Type B pancreatic cell (in vitro differentiated cells): ENCODE measurements at regions not wholly inside any gene's neighbourhood (a gene's known extent, or its start where the extent isn't known, plus 50 kb on each side); places are given as distances from the start of the nearest gene placed in this dataset.

ENCODE experiments used
- DNase-seq: peaks from one replicate; pipeline ENCODE4 v3.0.0; 2021; ENCODE audit warnings: mixed read lengths; ENCODE audit not compliant: unreplicated experiment; ENCODE audit errors: extremely low spot score
- H3K27ac Mint-ChIP-seq: 2 replicates; pipeline ENCODE4 v1.8.0; 2021; ENCODE audit warnings: mild to moderate bottlenecking, mixed read lengths
- H3K27me3 Mint-ChIP-seq: 2 replicates; pipeline ENCODE4 v1.8.0; 2021; ENCODE audit warnings: mixed read lengths
- H3K36me3 Mint-ChIP-seq: 2 replicates; pipeline ENCODE4 v1.8.0; 2021; ENCODE audit warnings: mixed read lengths
- H3K4me1 Mint-ChIP-seq: one replicate; pipeline ENCODE4 v1.8.0; 2021; ENCODE audit warnings: mixed read lengths; ENCODE audit not compliant: unreplicated experiment
- H3K4me3 Mint-ChIP-seq: 2 replicates; pipeline ENCODE4 v1.8.0; 2021; ENCODE audit warnings: mild to moderate bottlenecking, mixed read lengths
- H3K9me3 Mint-ChIP-seq: 2 replicates; pipeline ENCODE4 v1.8.0; 2021; ENCODE audit warnings: mixed read lengths
- CTCF ChIP-seq: fragments of 200-600 bp; sonication (generic); conservative IDR thresholded peaks from 2 replicates; pipeline ENCODE4 v1.5.0; 2021; ENCODE audit warnings: antibody characterized with exemption, mild to moderate bottlenecking

- Mint-ChIP-seq H3K4me3 (no peak overlapping the region), H3K9me3 (no peaks in the 10 kb centered on the region), H3K27ac (no peak overlapping the region), H3K36me3 (no peaks in the 10 kb centered on the region), H3K4me1 (peaks cover 4% of the 10 kb centered on the region), H3K27me3 (no peaks in the 10 kb centered on the region)
- TF ChIP-seq CTCF: no peak
- DNase-seq: no peak
Observed at GRCh38 chr12:71007020-71007419, 86.5 kb upstream of the PTPRR start.

- H3K4me1 Mint-ChIP-seq: peaks cover 4% of the 10 kb centered on the region
- H3K27ac Mint-ChIP-seq: no peak overlapping the region
- DNase-seq: no peak
- H3K4me3 Mint-ChIP-seq: no peak overlapping the region
- no peak for TF ChIP-seq CTCF
- no peaks in the 10 kb centered on the region for H3K36me3 Mint-ChIP-seq
- no peaks in the 10 kb centered on the region for H3K9me3 Mint-ChIP-seq
- no peaks in the 10 kb centered on the region for H3K27me3 Mint-ChIP-seq
Observed at GRCh38 chr12:71005166-71005565, 84.6 kb upstream of the PTPRR start.

- DNase-seq: no peak
- no peaks in the 10 kb centered on the region for H3K27me3 Mint-ChIP-seq
- H3K36me3 Mint-ChIP-seq: no peaks in the 10 kb centered on the region
- no peak overlapping the region for H3K27ac Mint-ChIP-seq
- H3K4me3 Mint-ChIP-seq: no peak overlapping the region
- no peak for TF ChIP-seq CTCF
- H3K9me3 Mint-ChIP-seq: no peaks in the 10 kb centered on the region
- peaks cover 4% of the 10 kb centered on the region for H3K4me1 Mint-ChIP-seq
Observed at GRCh38 chr12:71004578-71004977, 84.0 kb upstream of the PTPRR start.

GRCh38 chr12:71000748-71001147, 80.2 kb upstream of the PTPRR start:
- no peak overlapping the region for H3K4me3 Mint-ChIP-seq
- no peaks in the 10 kb centered on the region for H3K4me1 Mint-ChIP-seq
- H3K36me3 Mint-ChIP-seq: no peaks in the 10 kb centered on the region
- TF ChIP-seq CTCF: no peak
- no peak overlapping the region for H3K27ac Mint-ChIP-seq
- DNase-seq: no peak
- H3K27me3 Mint-ChIP-seq: no peaks in the 10 kb centered on the region
- no peaks in the 10 kb centered on the region for H3K9me3 Mint-ChIP-seq

- TF ChIP-seq CTCF: no peak
- no peak for DNase-seq
- Mint-ChIP-seq H3K36me3 (no peaks in the 10 kb centered on the region), H3K4me3 (no peak overlapping the region), H3K27me3 (no peaks in the 10 kb centered on the region), H3K4me1 (no peaks in the 10 kb centered on the region), H3K9me3 (no peaks in the 10 kb centered on the region), H3K27ac (no peak overlapping the region)
Observed at GRCh38 chr12:71000255-71000654, 79.7 kb upstream of the PTPRR start.

- Mint-ChIP-seq H3K4me1 (no peaks in the 10 kb centered on the region), H3K4me3 (no peak overlapping the region), H3K9me3 (no peaks in the 10 kb centered on the region), H3K27ac (no peak overlapping the region), H3K36me3 (no peaks in the 10 kb centered on the region), H3K27me3 (no peaks in the 10 kb centered on the region)
- DNase-seq: no peak
- TF ChIP-seq CTCF: no peak
Observed at GRCh38 chr12:70994217-70994788, 73.8 kb upstream of the PTPRR start.
